SH-SY5Y (cell line): ENCODE measurements at regions not wholly inside any gene's neighbourhood (a gene's known extent, or its start where the extent isn't known, plus 50 kb on each side); places are given as distances from the start of the nearest gene placed in this dataset.

Source experiments
- GATA2 ChIP-seq: IDR thresholded peaks from 2 replicates; pipeline ENCODE4 v1.6.1; 2011; ENCODE audit warnings: mild to moderate bottlenecking, low read depth, low read length
- GATA3 ChIP-seq: IDR thresholded peaks from 2 replicates; pipeline ENCODE4 v1.6.1; 2011; ENCODE audit warnings: low read depth, mild to moderate bottlenecking, low read length, moderate library complexity

DNA sequence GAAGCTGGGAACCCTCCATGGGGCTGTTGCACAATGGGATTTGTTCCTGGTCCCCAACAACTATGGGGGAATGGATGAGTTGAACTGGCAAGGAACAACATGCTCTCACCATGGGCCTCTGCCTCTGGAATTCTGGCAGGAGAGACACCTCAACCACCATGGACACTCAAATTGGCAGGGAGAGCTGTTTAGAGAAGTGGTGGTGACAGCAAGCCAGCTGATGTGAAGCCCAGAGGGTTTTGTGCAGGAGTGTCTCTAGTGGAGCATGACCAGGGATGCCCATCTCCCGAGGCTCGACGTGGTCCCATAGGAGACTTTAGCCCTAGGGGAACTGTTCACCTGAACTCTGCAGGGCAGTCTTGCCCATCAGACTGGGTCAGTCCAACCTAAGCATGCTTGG is 345.2 kb upstream of the CCDC196 start:
- TF ChIP-seq GATA2 (no peak), GATA3 (no peak)
